Tibial artery (tissue), 4 donors: ENCODE measurements at regions not wholly inside any gene's neighbourhood (a gene's known extent, or its start where the extent isn't known, plus 50 kb on each side); places are given as distances from the start of the nearest gene placed in this dataset.

Experiments
- DNase-seq, 2 donors: peaks; one replicate each; pipeline ENCODE4 v3.0.0-alpha.2; 2019
- H3K27ac ChIP-seq, 2 donors: fragments of 200-600 bp; sonication (generic) in 1 of 2; 1 replicate in 1 of 2; 2 replicates in 1 of 2; pipeline ENCODE4 v1.5.1; 2018 to 2019; ENCODE audit warnings: mild to moderate bottlenecking in 1 of 2
- H3K27me3 ChIP-seq, 2 donors: fragments of 200-600 bp; sonication (generic) in 1 of 2; one replicate each; pipeline versions ENCODE4 v1.5.1 to v1.6.0; 2016 to 2019
- H3K36me3 ChIP-seq, 3 donors: fragments of 200-600 bp; sonication (generic) in 2 of 3; one replicate each; pipeline ENCODE4 v1.5.1; 2016 to 2019; ENCODE audit warnings: mild to moderate bottlenecking in 2 of 3
- H3K4me1 ChIP-seq, 4 donors: fragments of 200-600 bp; sonication (generic) in 2 of 4; 1 replicate in 3 of 4; 2 replicates in 1 of 4; pipeline ENCODE4 v1.5.1; 2016 to 2019
- H3K4me3 ChIP-seq, 2 donors: fragments of 200-600 bp; sonication (generic) in 1 of 2; 1 replicate in 1 of 2; 2 replicates in 1 of 2; pipeline ENCODE4 v1.5.1; 2018 to 2019; ENCODE audit warnings: mild to moderate bottlenecking in 2 of 2
- H3K9me3 ChIP-seq, 3 donors: fragments of 200-600 bp; sonication (generic) in 1 of 3; one replicate each; pipeline ENCODE4 v1.5.1; 2016 to 2019
- intact Hi-C: fragments of 100-400 bp; cut with DNase I; formaldehyde crosslinking; loops from one replicate; pipeline ENCODE4 v1.15.0; 2023; ENCODE audit warnings: low total_unique reads
- TF ChIP-seq, protein P1 (sequence below), 2 experiments: fragments of 200-600 bp in 1 of 2; fragments of 450-650 bp in 1 of 2; IDR thresholded peaks; one replicate each; pipeline ENCODE4 v1.5.1; 2017 to 2019; ENCODE audit warnings: antibody characterized with exemption in 2 of 2, mild to moderate bottlenecking in 1 of 2, moderate library complexity in 1 of 2

GRCh38 chr3:194777729-194778128, 92.0 kb downstream of the FAM43A start:
- TF ChIP-seq, protein P1, sequence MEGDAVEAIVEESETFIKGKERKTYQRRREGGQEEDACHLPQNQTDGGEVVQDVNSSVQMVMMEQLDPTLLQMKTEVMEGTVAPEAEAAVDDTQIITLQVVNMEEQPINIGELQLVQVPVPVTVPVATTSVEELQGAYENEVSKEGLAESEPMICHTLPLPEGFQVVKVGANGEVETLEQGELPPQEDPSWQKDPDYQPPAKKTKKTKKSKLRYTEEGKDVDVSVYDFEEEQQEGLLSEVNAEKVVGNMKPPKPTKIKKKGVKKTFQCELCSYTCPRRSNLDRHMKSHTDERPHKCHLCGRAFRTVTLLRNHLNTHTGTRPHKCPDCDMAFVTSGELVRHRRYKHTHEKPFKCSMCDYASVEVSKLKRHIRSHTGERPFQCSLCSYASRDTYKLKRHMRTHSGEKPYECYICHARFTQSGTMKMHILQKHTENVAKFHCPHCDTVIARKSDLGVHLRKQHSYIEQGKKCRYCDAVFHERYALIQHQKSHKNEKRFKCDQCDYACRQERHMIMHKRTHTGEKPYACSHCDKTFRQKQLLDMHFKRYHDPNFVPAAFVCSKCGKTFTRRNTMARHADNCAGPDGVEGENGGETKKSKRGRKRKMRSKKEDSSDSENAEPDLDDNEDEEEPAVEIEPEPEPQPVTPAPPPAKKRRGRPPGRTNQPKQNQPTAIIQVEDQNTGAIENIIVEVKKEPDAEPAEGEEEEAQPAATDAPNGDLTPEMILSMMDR (IDR thresholded peaks at IDR 0.05), result no peak
- Histone ChIP-seq H3K4me3 (no peak overlapping the region), H3K4me1 (peaks cover 0 to 21% (median 13%) of the 10 kb centered on the region in 4 donors), H3K9me3 (no peaks in the 10 kb centered on the region), H3K36me3 (no peaks in the 10 kb centered on the region), H3K27me3 (peaks cover 0 to 14% of the 10 kb centered on the region in 2 donors), H3K27ac (no peak overlapping the region)
- intact Hi-C loops, result no loop called here
- no peak for DNase-seq

GRCh38 chr3:194779729-194780224, 94.1 kb downstream of the FAM43A start:
- Histone ChIP-seq H3K36me3 (no peaks in the 10 kb centered on the region), H3K4me3 (no peak overlapping the region), H3K9me3 (no peaks in the 10 kb centered on the region), H3K4me1 (peaks cover 0 to 18% (median 10%) of the 10 kb centered on the region in 4 donors), H3K27ac (no peak overlapping the region), H3K27me3 (peaks cover 0 to 12% of the 10 kb centered on the region in 2 donors)
- no peak for DNase-seq
- TF ChIP-seq, protein P1 (IDR thresholded peaks at IDR 0.05), result no peak
- intact Hi-C loops, result no loop called here

- no peak overlapping the region for H3K4me3 ChIP-seq
- H3K36me3 ChIP-seq, result no peaks in the 10 kb centered on the region
- no peak for DNase-seq
- peaks cover 0 to 15% (median 10%) of the 10 kb centered on the region in 4 donors for H3K4me1 ChIP-seq
- H3K9me3 ChIP-seq, result no peaks in the 10 kb centered on the region
- no peak overlapping the region for H3K27ac ChIP-seq
- peaks cover 0 to 5% of the 10 kb centered on the region in 2 donors for H3K27me3 ChIP-seq
- intact Hi-C loops, result no loop called here
- TF ChIP-seq, protein P1 (IDR thresholded peaks at IDR 0.05), result no peak
These were observed 95.0 kb downstream of the FAM43A start for GRCh38 chr3:194780706-194781105.

- Histone ChIP-seq H3K36me3 (no peaks in the 10 kb centered on the region), H3K4me3 (no peak overlapping the region), H3K27me3 (no peaks in the 10 kb centered on the region), H3K9me3 (no peaks in the 10 kb centered on the region), H3K4me1 (peaks cover 0 to 15% (median 10%) of the 10 kb centered on the region in 4 donors), H3K27ac (no peak overlapping the region)
- DNase-seq, result no peak
- intact Hi-C loops, result no loop called here
- TF ChIP-seq, protein P1 (IDR thresholded peaks at IDR 0.05), result no peak
These were observed 95.9 kb downstream of the FAM43A start for GRCh38 chr3:194781617-194782016.

GRCh38 chr3:194782698-194783404, 97.2 kb downstream of the FAM43A start:
- DNase-seq, result no peak
- intact Hi-C loops, result no loop called here

More at GRCh38 chr3:194782698-194783404, 97.2 kb downstream of the FAM43A start:
- Histone ChIP-seq H3K36me3 (no peaks in the 10 kb centered on the region), H3K27ac (no peak overlapping the region), H3K9me3 (no peaks in the 10 kb centered on the region), H3K4me3 (no peak overlapping the region), H3K4me1 (peaks cover 0 to 15% (median 10%) of the 10 kb centered on the region in 4 donors), H3K27me3 (no peaks in the 10 kb centered on the region)
- TF ChIP-seq, protein P1 (IDR thresholded peaks at IDR 0.05), result no peak
